HEK293T (cell line): ENCODE measurements at regions not wholly inside any gene's neighbourhood (a gene's known extent, or its start where the extent isn't known, plus 50 kb on each side); places are given as distances from the start of the nearest gene placed in this dataset.

Experiments used
- CTCF ChIA-PET: fragments of 350-600 bp; formaldehyde crosslinking; extraction: SDS; loops from one replicate; lab custom pipeline; 2021; ENCODE audit warnings: antibody characterized with exemption, inconsistent platforms; lab: Yijun Ruan, JAX
- POLR2A ChIA-PET: fragments of 350-600 bp; formaldehyde crosslinking; extraction: SDS; loops from one replicate; lab custom pipeline; 2020; ENCODE audit warnings: antibody characterized with exemption, inconsistent platforms; lab: Yijun Ruan, JAX
- DNase-seq: peaks from one replicate; pipeline ENCODE4 v3.0.0; 2012; ENCODE audit warnings: mixed read lengths; ENCODE audit errors: extremely low spot score
- ARNT ChIP-seq: fragments of 450-650 bp; IDR thresholded peaks from 2 replicates; pipeline ENCODE4 v1.6.1; 2017; ENCODE audit warnings: mild to moderate bottlenecking
- BHLHE40 ChIP-seq: fragments of 450-650 bp; IDR thresholded peaks from 2 replicates; pipeline ENCODE4 v1.6.1; 2016; ENCODE audit warnings: mild to moderate bottlenecking, moderate library complexity, borderline replicate concordance
- CTBP1 ChIP-seq: fragments of 450-650 bp; IDR thresholded peaks from 2 replicates; pipeline ENCODE4 v1.6.1; 2016; ENCODE audit warnings: borderline replicate concordance
- ELF4 ChIP-seq: fragments of 450-650 bp; IDR thresholded peaks from 2 replicates; pipeline ENCODE4 v1.6.1; 2017; ENCODE audit warnings: antibody characterized with exemption
- FOXA1 ChIP-seq: fragments of 450-650 bp; IDR thresholded peaks from 2 replicates; pipeline ENCODE4 v1.6.1; 2016; ENCODE audit warnings: mild to moderate bottlenecking
- FOXK2 ChIP-seq: fragments of 450-650 bp; IDR thresholded peaks from 2 replicates; pipeline ENCODE4 v1.6.1; 2016; ENCODE audit warnings: mild to moderate bottlenecking
- FOXM1 ChIP-seq: fragments of 450-650 bp; IDR thresholded peaks from 2 replicates; pipeline ENCODE4 v1.6.1; 2017; ENCODE audit warnings: mild to moderate bottlenecking, borderline replicate concordance
- HDGF ChIP-seq: fragments of 450-650 bp; IDR thresholded peaks from 2 replicates; pipeline ENCODE4 v1.6.1; 2017; ENCODE audit warnings: antibody characterized with exemption, borderline replicate concordance
- L3MBTL2 ChIP-seq: fragments of 450-650 bp; conservative IDR thresholded peaks from 2 replicates; pipeline ENCODE4 v1.6.1; 2016; ENCODE audit warnings: mild to moderate bottlenecking
- LEF1 ChIP-seq: fragments of 450-650 bp; IDR thresholded peaks from 2 replicates; pipeline ENCODE4 v1.6.1; 2017; ENCODE audit warnings: mild to moderate bottlenecking, borderline replicate concordance
- NFRKB ChIP-seq: fragments of 450-650 bp; IDR thresholded peaks from 2 replicates; pipeline ENCODE4 v1.6.1; 2016; ENCODE audit warnings: mild to moderate bottlenecking, moderate library complexity
- PKNOX1 ChIP-seq: fragments of 450-650 bp; IDR thresholded peaks from 2 replicates; pipeline ENCODE4 v1.6.1; 2016
- SP1 ChIP-seq: fragments of 450-650 bp; IDR thresholded peaks from 2 replicates; pipeline ENCODE4 v1.6.1; 2017
- SUZ12 ChIP-seq: fragments of 450-650 bp; IDR thresholded peaks from 2 replicates; pipeline ENCODE4 v1.6.1; 2016; ENCODE audit warnings: mild to moderate bottlenecking
- TARDBP ChIP-seq: fragments of 450-650 bp; IDR thresholded peaks from 2 replicates; pipeline ENCODE4 v1.6.1; 2016
- ZNF384 ChIP-seq: fragments of 450-650 bp; IDR thresholded peaks from 2 replicates; pipeline ENCODE4 v1.6.1; 2016

DNA sequence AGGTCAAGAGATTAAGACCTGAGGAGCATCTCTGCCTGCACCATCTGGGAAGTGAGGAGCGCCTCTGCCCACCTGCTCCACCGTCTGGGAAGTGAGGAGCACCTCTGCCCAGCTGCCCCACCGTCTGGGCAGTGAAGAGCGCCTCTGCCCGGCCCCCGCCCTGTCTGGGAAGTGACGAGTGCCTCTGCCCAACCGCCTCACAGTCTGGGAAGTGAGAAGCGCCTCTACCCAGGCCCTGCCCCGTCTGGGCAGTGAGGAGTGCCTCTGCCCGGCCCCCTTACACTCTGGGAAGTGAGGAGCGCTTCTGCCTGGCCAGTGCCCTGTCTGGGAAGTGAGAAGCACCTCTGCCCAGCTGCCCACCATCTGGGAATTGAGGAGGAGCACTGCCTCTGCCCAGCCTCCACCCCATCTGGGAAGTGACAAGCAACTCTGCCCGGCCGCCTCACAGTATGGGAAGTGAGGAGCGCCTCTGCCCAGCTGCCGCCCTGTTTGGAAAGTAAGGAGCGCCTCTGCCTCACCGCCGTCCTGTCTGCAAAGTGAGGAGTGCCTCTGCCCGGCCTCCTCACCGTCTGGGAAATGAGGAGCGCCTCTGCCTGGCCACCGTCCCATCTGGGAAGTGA is 270.4 kb upstream of the NRSN1 start:
- no peak for DNase-seq
- no peak for TF ChIP-seq FOXM1
- no peak for TF ChIP-seq BHLHE40
- no peak for TF ChIP-seq HDGF
- TF ChIP-seq ZNF384 = no peak
- TF ChIP-seq CTBP1 = no peak
- TF ChIP-seq LEF1 = no peak
- TF ChIP-seq FOXA1 = no peak
- no peak for TF ChIP-seq SP1
- TF ChIP-seq ELF4 = no peak
- POLR2A ChIA-PET = no interaction called here
- CTCF ChIA-PET = no interaction called here

DNA sequence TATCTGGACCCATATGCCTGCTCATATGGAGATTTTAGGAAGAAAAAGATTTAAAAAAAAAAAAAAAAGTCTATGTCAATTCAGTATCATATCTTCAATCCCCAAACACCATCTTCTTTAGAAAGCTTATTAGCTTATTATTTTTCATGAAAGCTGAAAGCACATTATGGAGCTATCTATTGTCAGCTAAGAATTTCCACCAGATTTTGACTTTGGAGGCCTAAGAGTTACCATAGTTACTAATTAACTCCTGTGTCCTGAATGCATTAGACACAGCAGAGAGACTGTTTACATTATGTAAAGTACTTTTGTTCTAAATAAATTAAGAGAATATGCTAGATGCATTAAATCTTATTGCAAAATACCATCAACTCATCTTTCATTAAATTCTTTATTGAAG is 255.5 kb upstream of the NRSN1 start:
- POLR2A ChIA-PET = no interaction called here
- TF ChIP-seq FOXM1 (no peak), SP1 (no peak), BHLHE40 (no peak), HDGF (no peak), CTBP1 (no peak)
- no peak for DNase-seq
- CTCF ChIA-PET = interaction anchor here (0.6 kb wide), 1 partner anchor 20 kb away, joined by 4 read pairs; no protein-coding TSS in a partner anchor

DNA sequence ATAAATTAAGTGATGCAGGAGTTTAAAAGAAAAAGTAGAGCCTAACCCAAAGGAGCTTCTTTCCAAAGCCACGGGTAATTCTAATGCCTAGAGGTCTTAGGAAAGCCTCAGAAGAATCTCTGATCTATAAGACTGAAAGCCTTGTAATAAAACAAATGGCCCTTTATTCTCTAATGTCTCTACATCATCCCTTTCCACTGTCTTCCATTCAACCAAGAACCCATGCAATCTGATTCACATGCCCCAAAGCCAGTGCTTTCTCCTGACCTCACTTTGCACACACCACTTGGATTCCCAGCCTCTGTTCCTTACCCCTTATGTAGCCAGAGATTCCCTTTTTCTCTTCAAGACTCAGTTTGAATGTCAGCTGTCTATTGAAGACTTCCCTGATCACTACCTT is 252.9 kb upstream of the NRSN1 start:
- no peak for DNase-seq
- POLR2A ChIA-PET = no interaction called here
- CTCF ChIA-PET = no interaction called here

DNA sequence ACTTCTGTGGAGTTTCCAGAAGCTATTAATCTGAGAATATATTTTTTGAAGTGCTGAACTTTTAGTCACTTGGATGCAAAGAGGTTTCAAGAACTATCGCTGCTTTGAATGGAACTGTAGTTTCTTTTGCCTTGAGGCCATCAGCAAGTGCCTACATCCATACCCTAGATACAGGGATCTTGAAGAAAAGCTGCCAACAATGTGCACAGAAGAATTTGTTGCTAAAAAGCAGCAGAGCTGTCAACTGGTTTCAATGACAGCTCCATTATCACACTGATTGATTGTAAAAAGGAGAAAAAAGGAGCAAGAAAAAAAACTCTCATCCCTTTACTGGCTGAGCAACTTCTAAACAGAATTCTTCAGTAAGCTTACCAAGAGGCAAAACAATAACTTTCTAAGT is 251.0 kb upstream of the NRSN1 start:
- TF ChIP-seq NFRKB (no peak), PKNOX1 (no peak), FOXA1 (no peak)
- DNase-seq = no peak
- POLR2A ChIA-PET = no interaction called here
- CTCF ChIA-PET = no interaction called here

More for the DNA sequence above, 252.9 kb upstream of the NRSN1 start:
- TF ChIP-seq HDGF = no peak
- TF ChIP-seq L3MBTL2 = no peak
- no peak for TF ChIP-seq BHLHE40
- no peak for TF ChIP-seq SP1
- no peak for TF ChIP-seq NFRKB
- no peak for TF ChIP-seq ELF4
- no peak for TF ChIP-seq SUZ12
- no peak for TF ChIP-seq FOXK2
- TF ChIP-seq FOXA1 = no peak
- no peak for TF ChIP-seq LEF1
- no peak for TF ChIP-seq ZNF384
- no peak for TF ChIP-seq CTBP1
- TF ChIP-seq TARDBP = no peak
- no peak for TF ChIP-seq FOXM1
- TF ChIP-seq PKNOX1 = no peak

GRCh38 chr6:23879816-23880215 is 246.2 kb upstream of the NRSN1 start:
- ChIA-PET POLR2A (no interaction called here), CTCF (no interaction called here)
- TF ChIP-seq SP1 (no peak), ZNF384 (no peak), TARDBP (no peak), ARNT (no peak), BHLHE40 (no peak), L3MBTL2 (no peak), HDGF (no peak), CTBP1 (no peak), NFRKB (no peak), PKNOX1 (no peak), LEF1 (no peak), FOXK2 (no peak), SUZ12 (no peak), FOXM1 (no peak), FOXA1 (no peak), ELF4 (no peak)
- no peak for DNase-seq

DNA sequence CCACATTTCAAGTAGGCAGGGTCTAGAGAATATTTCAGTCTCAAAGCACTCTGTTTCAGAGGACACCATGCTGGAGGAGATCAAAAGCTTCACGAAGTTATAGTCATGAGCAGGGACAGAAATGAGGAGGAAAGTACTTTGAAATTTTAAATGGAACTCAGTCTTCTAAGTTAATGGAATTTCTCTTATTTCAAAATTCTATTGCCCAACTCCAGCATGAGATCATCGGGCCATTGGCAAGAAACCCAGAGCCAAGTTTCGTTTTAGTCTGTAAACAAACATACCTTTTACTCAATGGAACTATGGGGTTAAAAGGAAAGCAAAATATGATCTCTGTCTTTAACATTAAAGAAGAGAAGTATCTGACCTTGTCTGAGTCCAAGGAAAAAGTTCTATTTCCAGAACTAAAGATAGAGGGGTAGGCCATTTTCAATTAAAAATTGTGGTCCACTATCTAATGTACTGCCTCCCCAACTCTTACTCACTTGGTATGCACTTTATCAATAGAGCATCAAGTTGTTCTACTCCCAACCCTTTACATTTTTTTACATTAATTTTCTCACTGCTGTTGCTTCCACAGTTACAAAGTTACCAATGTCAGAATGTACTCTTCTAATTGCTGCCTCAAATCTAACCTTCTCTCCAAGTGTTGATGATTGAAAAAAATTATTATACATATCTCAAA is 235.3 kb upstream of the NRSN1 start:
- no peak for DNase-seq

More for the DNA sequence above, 235.3 kb upstream of the NRSN1 start:
- no peak for TF ChIP-seq FOXA1
- TF ChIP-seq FOXM1 = no peak
- TF ChIP-seq CTBP1 = no peak
- no peak for TF ChIP-seq SP1
- ChIA-PET POLR2A (no interaction called here), CTCF (no interaction called here)
